Large intestine (tissue), 3 donors: ENCODE measurements at regions not wholly inside any gene's neighbourhood (a gene's known extent, or its start where the extent isn't known, plus 50 kb on each side); places are given as distances from the start of the nearest gene placed in this dataset.

Source experiments
- DNase-seq, 2 donors: peaks; one replicate each; pipeline versions ENCODE4 v3.0.0 to v3.0.0-alpha.2; 2013
- H3K27ac ChIP-seq: one replicate; pipeline ENCODE4 v1.5.1; 2013; ENCODE audit warnings: low read length
- H3K27me3 ChIP-seq: 2 replicates; pipeline ENCODE4 v1.6.1; 2013; ENCODE audit warnings: low read length; ENCODE audit not compliant: control insufficient read depth, insufficient read depth
- H3K36me3 ChIP-seq: 2 replicates; pipeline ENCODE4 v1.6.1; 2013; ENCODE audit warnings: low read length; ENCODE audit not compliant: control insufficient read depth, insufficient read depth
- H3K4me1 ChIP-seq: one replicate; pipeline ENCODE4 v1.6.1; 2013; ENCODE audit warnings: low read length; ENCODE audit not compliant: control insufficient read depth, insufficient read depth
- H3K4me3 ChIP-seq: one replicate; pipeline ENCODE4 v1.5.1; 2013; ENCODE audit warnings: low read length
- H3K9me3 ChIP-seq: one replicate; pipeline ENCODE4 v1.6.1; 2013; ENCODE audit warnings: mild to moderate bottlenecking, low read depth, low read length, moderate library complexity; ENCODE audit not compliant: control insufficient read depth
- WGBS: methylation state at CpG from one replicate; pipeline ENCODE4 v1.1.5; 2013; ENCODE audit warnings: low lambda C conversion rate; ENCODE audit not compliant: insufficient coverage; 5-methylcytosine and 5-hydroxymethylcytosine counted together

DNA sequence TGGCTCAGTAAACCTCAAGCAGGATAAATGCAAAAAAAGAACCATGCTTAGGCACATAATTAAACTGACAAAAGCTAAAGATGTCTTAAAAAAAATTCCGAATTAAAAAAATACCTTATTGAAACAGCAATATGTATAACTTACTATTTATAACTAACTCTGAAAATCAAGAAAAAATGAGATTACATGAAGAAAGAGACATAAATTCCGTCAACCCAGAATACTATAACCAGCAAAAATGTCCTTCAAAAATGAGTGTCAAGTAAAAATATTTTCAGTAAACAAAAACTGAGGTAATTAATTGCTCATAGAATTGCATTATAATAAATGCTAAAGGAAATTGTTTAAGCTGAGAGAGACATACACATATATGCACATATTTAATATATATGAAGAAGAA, 474.5 kb upstream of the SYT4 start:
- 0% methylated on average over 1 of the region's 2 CpGs for WGBS
- H3K4me1 ChIP-seq = no peaks in the 10 kb centered on the region

DNA sequence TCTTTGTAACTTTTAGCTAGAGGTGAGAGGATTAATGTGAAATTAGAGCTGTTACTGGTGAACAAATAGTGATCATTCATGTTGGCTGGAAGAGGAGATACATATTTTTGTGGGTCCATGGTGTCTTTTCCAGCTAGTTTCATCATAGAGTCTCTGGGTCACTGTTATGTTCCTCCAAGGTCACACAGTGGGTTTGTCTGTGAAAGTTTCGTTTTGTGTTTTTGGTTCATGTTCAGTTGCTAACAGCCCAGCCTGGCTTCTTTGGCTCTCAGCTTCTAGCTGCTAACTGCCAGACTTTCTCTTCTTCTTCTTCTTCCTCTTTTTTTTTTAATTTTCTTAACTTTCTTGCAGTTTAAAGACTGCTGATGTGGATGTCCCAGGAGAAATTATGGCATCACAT, 480.0 kb upstream of the SYT4 start:
- Histone ChIP-seq H3K4me3 (no peak overlapping the region), H3K36me3 (no peaks in the 10 kb centered on the region), H3K4me1 (no peaks in the 10 kb centered on the region), H3K27me3 (no peaks in the 10 kb centered on the region), H3K27ac (no peak overlapping the region), H3K9me3 (peaks cover 3% of the 10 kb centered on the region)
- DNase-seq = no peak
- WGBS = no CpG with 5 or more reads among the region's 1 CpG

More for the DNA sequence above, 474.5 kb upstream of the SYT4 start:
- Histone ChIP-seq H3K4me3 (no peak overlapping the region), H3K9me3 (peaks cover 3% of the 10 kb centered on the region), H3K36me3 (no peaks in the 10 kb centered on the region), H3K27ac (no peak overlapping the region), H3K27me3 (no peaks in the 10 kb centered on the region)
- no peak for DNase-seq

DNA sequence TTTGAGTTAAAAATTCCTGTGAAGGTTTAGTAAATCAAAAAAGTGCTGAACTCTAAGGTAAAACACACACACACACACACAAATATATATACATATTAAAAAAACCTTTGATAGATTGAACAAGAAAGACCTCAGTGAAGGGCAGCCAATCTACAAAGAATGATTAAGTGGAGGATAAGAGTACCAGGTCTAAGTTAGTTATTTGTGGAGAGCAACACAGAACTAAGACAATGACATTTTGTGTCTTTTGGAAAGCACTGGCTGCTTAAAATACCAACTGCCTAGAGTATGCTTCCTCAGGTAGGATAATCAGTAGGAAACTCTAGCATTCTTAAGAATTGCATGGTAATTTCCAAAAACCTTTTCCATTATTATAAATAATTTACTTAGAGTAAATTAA, 481.4 kb upstream of the SYT4 start:
- Histone ChIP-seq H3K27me3 (no peaks in the 10 kb centered on the region), H3K27ac (no peak overlapping the region)
- DNase-seq = no peak

DNA sequence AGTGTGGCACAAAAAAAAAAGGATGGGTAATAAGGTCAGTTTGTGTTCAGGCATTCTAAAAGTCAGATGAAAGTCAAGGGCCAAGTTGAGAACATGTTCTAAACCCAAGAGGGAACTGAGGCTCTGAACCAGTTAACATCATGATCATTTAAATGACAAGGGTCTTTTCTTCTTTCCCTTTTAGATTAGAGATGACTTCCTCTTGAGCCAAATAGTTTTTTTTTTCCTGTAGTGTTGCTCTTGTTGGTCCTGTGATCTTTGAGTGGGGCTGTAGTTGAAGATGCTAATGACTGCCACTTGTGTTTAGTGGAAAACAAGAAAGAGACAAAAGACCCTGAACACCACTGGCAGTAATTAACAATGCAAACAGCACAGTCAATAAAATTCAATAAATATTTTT, 482.7 kb upstream of the SYT4 start:
- Histone ChIP-seq H3K9me3 (peaks cover 4% of the 10 kb centered on the region), H3K36me3 (no peaks in the 10 kb centered on the region), H3K4me1 (no peaks in the 10 kb centered on the region), H3K4me3 (no peak overlapping the region), H3K27ac (no peak overlapping the region), H3K27me3 (no peaks in the 10 kb centered on the region)
- DNase-seq = no peak

More for the DNA sequence above, 481.4 kb upstream of the SYT4 start:
- Histone ChIP-seq H3K4me3 (no peak overlapping the region), H3K36me3 (no peaks in the 10 kb centered on the region), H3K9me3 (peaks cover 1% of the 10 kb centered on the region), H3K4me1 (no peaks in the 10 kb centered on the region)

DNA sequence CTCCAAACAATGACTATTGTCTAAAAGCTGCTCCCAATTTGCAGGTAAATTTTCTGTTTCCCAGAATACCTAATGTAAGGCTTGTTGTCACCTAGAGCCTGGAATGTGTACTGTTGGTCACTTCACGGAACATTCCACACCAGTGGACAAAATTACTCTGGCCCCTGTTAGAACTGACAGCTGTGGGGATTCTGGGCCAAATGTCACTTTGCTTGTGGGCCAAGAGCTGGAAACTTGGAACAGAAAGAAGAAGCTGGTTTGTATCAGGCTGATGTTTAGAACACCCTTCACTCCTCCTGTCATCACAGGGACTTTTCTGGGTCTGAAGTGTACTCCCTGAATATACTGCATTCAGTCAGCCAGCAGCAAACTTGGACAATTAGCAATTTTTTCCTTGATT, 495.6 kb upstream of the SYT4 start:
- no peak for DNase-seq
- no peaks in the 10 kb centered on the region for H3K4me1 ChIP-seq
- no peaks in the 10 kb centered on the region for H3K27me3 ChIP-seq
- no peaks in the 10 kb centered on the region for H3K36me3 ChIP-seq
- H3K4me3 ChIP-seq = no peak overlapping the region
- no peak overlapping the region for H3K27ac ChIP-seq
- WGBS = no CpG with 5 or more reads among the region's 1 CpG
- no peaks in the 10 kb centered on the region for H3K9me3 ChIP-seq

DNA sequence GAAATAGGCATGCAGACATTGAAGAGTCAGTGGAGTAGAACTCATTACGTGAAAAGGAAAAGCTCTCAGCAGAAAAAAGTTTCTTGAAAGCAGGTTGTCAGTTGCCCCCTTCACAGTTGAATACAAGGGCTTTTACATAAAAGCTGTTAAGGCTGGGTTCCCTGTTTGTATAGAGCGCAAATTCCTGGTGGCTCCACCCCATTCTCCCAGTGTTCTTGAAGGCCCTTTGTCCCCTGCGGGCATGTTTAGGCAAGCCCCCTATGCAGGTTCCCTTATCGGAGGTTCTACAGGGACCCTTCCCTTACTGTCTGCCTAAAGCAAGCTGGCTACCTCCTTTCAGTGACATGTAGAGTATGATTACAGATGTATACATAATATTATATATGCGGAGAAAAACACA, 497.2 kb upstream of the SYT4 start:
- Histone ChIP-seq H3K4me1 (no peaks in the 10 kb centered on the region), H3K4me3 (no peak overlapping the region), H3K27ac (no peak overlapping the region), H3K36me3 (no peaks in the 10 kb centered on the region), H3K9me3 (no peaks in the 10 kb centered on the region), H3K27me3 (no peaks in the 10 kb centered on the region)
- WGBS = 80% methylated on average over 1 of the region's 5 CpGs
- no peak for DNase-seq

DNA sequence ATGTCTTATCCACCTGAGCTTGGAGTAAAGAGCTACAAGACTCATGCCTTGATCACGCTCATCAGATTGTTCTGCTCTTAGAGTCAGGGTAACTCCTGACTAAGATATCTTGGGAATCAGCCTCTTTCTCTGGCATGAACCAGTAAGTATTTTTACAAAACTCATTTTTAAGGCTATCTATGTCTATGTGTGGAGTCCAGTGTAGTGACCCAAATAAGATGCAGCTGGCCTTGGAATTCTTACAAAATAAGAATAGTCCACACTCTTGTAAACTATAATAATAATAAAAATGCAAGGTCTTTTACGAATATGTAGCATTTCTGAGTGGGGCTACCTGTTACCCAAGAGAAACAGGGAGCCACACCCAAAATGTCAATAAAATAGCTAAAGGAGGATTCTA, 498.3 kb upstream of the SYT4 start:
- Histone ChIP-seq H3K36me3 (no peaks in the 10 kb centered on the region), H3K27me3 (no peaks in the 10 kb centered on the region), H3K9me3 (no peaks in the 10 kb centered on the region), H3K4me1 (no peaks in the 10 kb centered on the region), H3K4me3 (no peak overlapping the region), H3K27ac (no peak overlapping the region)
- no peak for DNase-seq
- WGBS = 80% methylated on average over 1 of the region's 2 CpGs

DNA sequence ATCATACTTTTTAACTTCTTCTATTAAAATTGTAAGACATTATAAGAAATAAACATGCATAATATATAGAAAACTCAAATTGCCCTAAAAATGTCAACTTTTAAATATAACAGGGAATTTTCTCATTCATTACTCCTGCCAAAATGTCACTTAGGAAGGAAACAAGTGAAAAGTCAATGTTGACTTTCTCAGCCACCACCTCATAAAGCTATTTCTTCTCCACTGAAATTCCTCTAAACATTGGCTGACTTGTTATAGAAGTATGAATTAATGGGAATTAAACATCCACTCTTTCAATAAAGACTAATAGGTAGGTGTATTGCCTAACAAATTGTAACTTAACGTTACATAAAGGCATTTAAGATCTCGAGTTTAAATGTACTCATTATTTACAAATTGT, 499.7 kb upstream of the SYT4 start:
- Histone ChIP-seq H3K4me3 (no peak overlapping the region), H3K9me3 (no peaks in the 10 kb centered on the region), H3K36me3 (no peaks in the 10 kb centered on the region), H3K27ac (no peak overlapping the region), H3K27me3 (no peaks in the 10 kb centered on the region), H3K4me1 (no peaks in the 10 kb centered on the region)
- no peak for DNase-seq
- WGBS = 57% methylated on average over 1 of the region's 2 CpGs

DNA sequence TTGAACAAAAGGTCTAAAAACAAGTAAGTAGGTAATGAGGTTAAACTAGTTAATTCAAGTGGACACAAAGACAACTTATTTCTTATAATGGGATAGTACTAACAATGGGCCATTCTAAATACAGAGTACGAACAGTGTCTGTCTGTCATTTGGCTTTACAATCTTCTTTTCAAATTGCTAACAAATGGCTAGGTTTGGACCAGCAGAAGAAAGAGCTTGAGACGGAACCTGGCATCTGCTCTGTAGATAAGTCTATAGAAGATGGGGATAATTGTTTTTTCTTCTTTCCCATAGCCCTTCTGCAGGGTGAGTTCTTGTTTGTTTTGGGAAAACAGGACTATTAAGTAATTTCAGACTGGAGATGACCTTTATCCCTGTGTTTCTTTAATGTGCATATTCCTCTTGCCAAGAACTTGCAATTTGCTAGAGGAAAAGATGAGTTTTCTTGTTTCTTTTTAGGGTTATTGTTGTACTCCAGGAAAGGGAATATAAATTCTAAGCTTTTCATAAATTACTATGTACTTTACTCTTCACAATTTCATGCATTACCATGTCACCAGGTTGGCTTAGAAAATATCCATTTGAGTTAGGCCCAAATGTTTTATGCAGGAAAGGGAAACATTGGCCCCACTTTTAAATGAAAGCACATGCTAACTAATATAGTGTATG, 500.5 kb upstream of the SYT4 start:
- 100% methylated on average over 1 of the region's 2 CpGs for WGBS
- Histone ChIP-seq H3K4me3 (no peak overlapping the region), H3K9me3 (no peaks in the 10 kb centered on the region), H3K36me3 (no peaks in the 10 kb centered on the region), H3K27ac (no peak overlapping the region), H3K4me1 (no peaks in the 10 kb centered on the region), H3K27me3 (no peaks in the 10 kb centered on the region)
- no peak for DNase-seq

DNA sequence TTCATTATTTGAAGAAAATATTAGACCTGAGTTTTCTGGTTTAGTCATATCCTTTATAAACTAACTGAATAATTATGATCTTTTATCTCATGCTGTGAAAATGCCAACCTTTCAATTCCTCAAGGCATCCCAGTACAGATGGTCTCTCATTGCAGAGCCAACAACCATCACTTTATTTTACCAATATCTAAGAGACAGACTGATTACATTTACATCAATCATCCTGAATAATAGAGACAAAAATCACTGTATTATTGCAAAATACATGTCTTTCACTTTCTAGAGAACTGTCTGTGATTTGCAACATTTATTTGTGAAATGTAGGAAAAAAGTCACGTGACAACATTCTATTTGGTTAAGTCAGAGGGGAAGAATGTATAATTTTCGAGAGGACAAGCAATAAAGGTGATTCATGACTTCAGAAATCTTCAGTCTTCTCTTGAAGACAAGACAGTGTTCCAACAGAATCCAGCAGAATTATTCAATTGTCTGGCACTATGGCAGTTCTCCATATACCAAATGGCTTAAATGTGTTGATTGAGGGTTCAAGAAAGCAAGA, 503.6 kb upstream of the SYT4 start:
- H3K4me1 ChIP-seq = no peaks in the 10 kb centered on the region
- H3K9me3 ChIP-seq = no peaks in the 10 kb centered on the region
- H3K36me3 ChIP-seq = no peaks in the 10 kb centered on the region
- no peaks in the 10 kb centered on the region for H3K27me3 ChIP-seq
- no peak for DNase-seq
- WGBS = 83% methylated on average over 1 of the region's 2 CpGs
- H3K27ac ChIP-seq = no peak overlapping the region
- no peak overlapping the region for H3K4me3 ChIP-seq

DNA sequence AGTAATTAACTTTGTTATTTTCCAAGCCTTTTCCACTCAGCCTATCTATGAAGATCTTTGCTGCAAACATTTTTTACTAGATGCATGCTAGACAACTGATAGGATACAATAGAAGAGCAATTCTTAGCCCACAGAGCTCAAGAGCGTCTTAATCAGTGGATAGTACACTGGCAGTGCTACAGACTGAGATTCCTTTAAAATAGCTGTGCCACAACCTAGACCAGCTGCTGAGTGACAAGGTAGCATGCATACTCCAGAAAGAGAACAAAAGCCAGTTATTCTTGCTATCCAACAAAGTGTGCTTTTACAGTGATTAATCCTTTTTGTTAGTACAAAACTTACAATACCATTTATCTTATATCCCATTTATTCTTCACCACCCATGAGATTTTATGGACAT, 507.9 kb upstream of the SYT4 start:
- Histone ChIP-seq H3K36me3 (no peaks in the 10 kb centered on the region), H3K27ac (no peak overlapping the region), H3K4me3 (no peak overlapping the region), H3K9me3 (no peaks in the 10 kb centered on the region), H3K4me1 (no peaks in the 10 kb centered on the region), H3K27me3 (no peaks in the 10 kb centered on the region)
- no CpG with 5 or more reads among the region's 1 CpG for WGBS
- no peak for DNase-seq
